A549 (cell line): ENCODE measurements at regions not wholly inside any gene's neighbourhood (a gene's known extent, or its start where the extent isn't known, plus 50 kb on each side); places are given as distances from the start of the nearest gene placed in this dataset.

Source experiments
- EHMT2 ChIP-seq: fragments of 200-600 bp; sonication (generic); IDR thresholded peaks from 2 replicates; pipeline ENCODE4 v1.6.1; 2016; ENCODE audit warnings: antibody characterized with exemption, low read depth, mild to moderate bottlenecking, moderate library complexity
- EP300 ChIP-seq, 2 experiments: fragments of >200 bp; sonication (Bioruptor Twin); formaldehyde crosslinking; IDR thresholded peaks; 2 replicates in 1 of 2; 3 replicates in 1 of 2; pipeline ENCODE4 v1.6.1; 2016 to 2017
- MAZ ChIP-seq: fragments of 150-350 bp; IDR thresholded peaks from 2 replicates; pipeline ENCODE4 v1.6.1; 2014; ENCODE audit warnings: antibody characterized with exemption, low read depth, low read length, borderline replicate concordance
- POLR2A ChIP-seq: IDR thresholded peaks from 2 replicates; pipeline ENCODE4 v1.6.1; 2012; ENCODE audit warnings: mild to moderate bottlenecking, low read length
- RCOR1 ChIP-seq: fragments of 150-350 bp; IDR thresholded peaks from 2 replicates; pipeline ENCODE4 v1.6.1; 2014; ENCODE audit warnings: antibody characterized with exemption, low read length, low read depth
- ZFP36 ChIP-seq: fragments of 450-650 bp; IDR thresholded peaks from 2 replicates; pipeline ENCODE4 v1.6.1; 2014; ENCODE audit warnings: borderline replicate concordance; ENCODE audit not compliant: partially characterized antibody
- TF ChIP-seq, protein P1 (sequence below): fragments of >200 bp; sonication (Bioruptor Twin); formaldehyde crosslinking; IDR thresholded peaks from 3 replicates; pipeline ENCODE4 v1.5.1; 2016

DNA sequence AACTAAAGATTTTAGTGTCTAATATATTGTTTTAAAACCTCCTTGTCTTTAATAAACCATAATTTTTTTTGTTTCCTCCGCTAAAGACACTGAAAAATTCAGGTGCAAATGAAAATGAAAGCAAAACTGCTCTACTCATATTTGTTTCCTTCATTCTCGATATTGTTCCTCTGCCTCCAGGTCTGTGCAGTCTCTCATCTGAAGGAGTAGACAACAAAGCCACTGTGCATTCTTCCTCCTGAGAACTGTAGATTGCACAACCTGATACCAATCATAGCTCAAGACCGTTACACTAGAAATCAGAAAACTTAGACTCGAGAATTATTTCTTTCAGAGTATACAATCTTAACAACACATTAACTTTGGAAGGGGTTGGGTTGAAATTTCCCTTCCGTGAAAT is 373.1 kb upstream of the CXADR start:
- TF ChIP-seq EP300 (IDR thresholded peaks at IDR 0.05) (no peak), POLR2A (no peak), EHMT2 (no peak), MAZ (no peak), RCOR1 (no peak), ZFP36 (no peak)
- TF ChIP-seq, protein P1, sequence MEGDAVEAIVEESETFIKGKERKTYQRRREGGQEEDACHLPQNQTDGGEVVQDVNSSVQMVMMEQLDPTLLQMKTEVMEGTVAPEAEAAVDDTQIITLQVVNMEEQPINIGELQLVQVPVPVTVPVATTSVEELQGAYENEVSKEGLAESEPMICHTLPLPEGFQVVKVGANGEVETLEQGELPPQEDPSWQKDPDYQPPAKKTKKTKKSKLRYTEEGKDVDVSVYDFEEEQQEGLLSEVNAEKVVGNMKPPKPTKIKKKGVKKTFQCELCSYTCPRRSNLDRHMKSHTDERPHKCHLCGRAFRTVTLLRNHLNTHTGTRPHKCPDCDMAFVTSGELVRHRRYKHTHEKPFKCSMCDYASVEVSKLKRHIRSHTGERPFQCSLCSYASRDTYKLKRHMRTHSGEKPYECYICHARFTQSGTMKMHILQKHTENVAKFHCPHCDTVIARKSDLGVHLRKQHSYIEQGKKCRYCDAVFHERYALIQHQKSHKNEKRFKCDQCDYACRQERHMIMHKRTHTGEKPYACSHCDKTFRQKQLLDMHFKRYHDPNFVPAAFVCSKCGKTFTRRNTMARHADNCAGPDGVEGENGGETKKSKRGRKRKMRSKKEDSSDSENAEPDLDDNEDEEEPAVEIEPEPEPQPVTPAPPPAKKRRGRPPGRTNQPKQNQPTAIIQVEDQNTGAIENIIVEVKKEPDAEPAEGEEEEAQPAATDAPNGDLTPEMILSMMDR, result no peak
